ENCODE measurements at regions not wholly inside any gene's neighbourhood (a gene's known extent, or its start where the extent isn't known, plus 50 kb on each side); places are given as distances from the start of the nearest gene placed in this dataset.

- TF ChIP-seq, protein P1, sequence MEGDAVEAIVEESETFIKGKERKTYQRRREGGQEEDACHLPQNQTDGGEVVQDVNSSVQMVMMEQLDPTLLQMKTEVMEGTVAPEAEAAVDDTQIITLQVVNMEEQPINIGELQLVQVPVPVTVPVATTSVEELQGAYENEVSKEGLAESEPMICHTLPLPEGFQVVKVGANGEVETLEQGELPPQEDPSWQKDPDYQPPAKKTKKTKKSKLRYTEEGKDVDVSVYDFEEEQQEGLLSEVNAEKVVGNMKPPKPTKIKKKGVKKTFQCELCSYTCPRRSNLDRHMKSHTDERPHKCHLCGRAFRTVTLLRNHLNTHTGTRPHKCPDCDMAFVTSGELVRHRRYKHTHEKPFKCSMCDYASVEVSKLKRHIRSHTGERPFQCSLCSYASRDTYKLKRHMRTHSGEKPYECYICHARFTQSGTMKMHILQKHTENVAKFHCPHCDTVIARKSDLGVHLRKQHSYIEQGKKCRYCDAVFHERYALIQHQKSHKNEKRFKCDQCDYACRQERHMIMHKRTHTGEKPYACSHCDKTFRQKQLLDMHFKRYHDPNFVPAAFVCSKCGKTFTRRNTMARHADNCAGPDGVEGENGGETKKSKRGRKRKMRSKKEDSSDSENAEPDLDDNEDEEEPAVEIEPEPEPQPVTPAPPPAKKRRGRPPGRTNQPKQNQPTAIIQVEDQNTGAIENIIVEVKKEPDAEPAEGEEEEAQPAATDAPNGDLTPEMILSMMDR (IDR thresholded peaks at IDR 0.05): no peak
- TF ChIP-seq POLR2A (IDR thresholded peaks at IDR 0.05) (no peak), POLR2AphosphoS5 (IDR thresholded peaks at IDR 0.05) (no peak)
Measured at GRCh38 chr14:76701436-76701835, 59.8 kb upstream of the VASH1 start.

All from breast epithelium (tissue), 3 donors.